LNCAP (cell line): ENCODE measurements at regions not wholly inside any gene's neighbourhood (a gene's known extent, or its start where the extent isn't known, plus 50 kb on each side); places are given as distances from the start of the nearest gene placed in this dataset.

Source experiments
- CTCF ChIP-seq: fragments of 450-650 bp; IDR thresholded peaks from 2 replicates; pipeline ENCODE4 v1.5.1; 2017; ENCODE audit warnings: mild to moderate bottlenecking

GRCh38 chr5:107195890-107196395, 474.8 kb downstream of the EFNA5 start:
- no peak for TF ChIP-seq CTCF

- TF ChIP-seq CTCF: no peak
These were observed 485.9 kb downstream of the EFNA5 start for GRCh38 chr5:107184871-107185270.

- TF ChIP-seq CTCF: no peak
These were observed 486.7 kb downstream of the EFNA5 start for GRCh38 chr5:107184066-107184465.

GRCh38 chr5:107170620-107171019, 500.1 kb downstream of the EFNA5 start:
- no peak for TF ChIP-seq CTCF

GRCh38 chr5:107169867-107170266, 500.9 kb downstream of the EFNA5 start:
- TF ChIP-seq CTCF: no peak

GRCh38 chr5:107168848-107169752, 501.6 kb downstream of the EFNA5 start:
- no peak for TF ChIP-seq CTCF

- TF ChIP-seq CTCF: no peak
These were observed 502.7 kb downstream of the EFNA5 start for GRCh38 chr5:107168086-107168485.
